Neural cell (in vitro differentiated cells): ENCODE measurements at regions not wholly inside any gene's neighbourhood (a gene's known extent, or its start where the extent isn't known, plus 50 kb on each side); places are given as distances from the start of the nearest gene placed in this dataset.

Experiments
- EP300 ChIP-seq: fragments of 450-650 bp; conservative IDR thresholded peaks from 2 replicates; pipeline ENCODE4 v1.6.1; 2014; ENCODE audit warnings: antibody characterized with exemption, mild to moderate bottlenecking, moderate library complexity; ENCODE audit not compliant: poor library complexity, severe bottlenecking
- EZH2 ChIP-seq: fragments of 200-600, 300-800 bp; shearing (Covaris generic), sonication (generic); IDR thresholded peaks from 2 replicates; pipeline ENCODE4 v1.6.1; 2014; ENCODE audit warnings: antibody characterized with exemption, low read length, borderline replicate concordance, mild to moderate bottlenecking; ENCODE audit not compliant: insufficient read depth, poor library complexity, severe bottlenecking
- POLR2AphosphoS5 ChIP-seq: IDR thresholded peaks from 2 replicates; pipeline ENCODE4 v1.6.1; 2012
- RAD21 ChIP-seq: fragments of 450-650 bp; conservative IDR thresholded peaks from 2 replicates; pipeline ENCODE4 v1.6.1; 2014; ENCODE audit warnings: antibody characterized with exemption, mild to moderate bottlenecking, moderate library complexity
- REST ChIP-seq: IDR thresholded peaks from 2 replicates; pipeline ENCODE4 v1.6.1; 2012; ENCODE audit warnings: borderline replicate concordance
- TAF1 ChIP-seq: IDR thresholded peaks from 2 replicates; pipeline ENCODE4 v1.6.1; 2012; ENCODE audit warnings: low read depth
- TF ChIP-seq, protein P1 (sequence below): fragments of 450-650 bp; IDR thresholded peaks from 2 replicates; pipeline ENCODE4 v1.5.1; 2014; ENCODE audit warnings: antibody characterized with exemption, mild to moderate bottlenecking, moderate library complexity; ENCODE audit not compliant: poor library complexity, severe bottlenecking

DNA sequence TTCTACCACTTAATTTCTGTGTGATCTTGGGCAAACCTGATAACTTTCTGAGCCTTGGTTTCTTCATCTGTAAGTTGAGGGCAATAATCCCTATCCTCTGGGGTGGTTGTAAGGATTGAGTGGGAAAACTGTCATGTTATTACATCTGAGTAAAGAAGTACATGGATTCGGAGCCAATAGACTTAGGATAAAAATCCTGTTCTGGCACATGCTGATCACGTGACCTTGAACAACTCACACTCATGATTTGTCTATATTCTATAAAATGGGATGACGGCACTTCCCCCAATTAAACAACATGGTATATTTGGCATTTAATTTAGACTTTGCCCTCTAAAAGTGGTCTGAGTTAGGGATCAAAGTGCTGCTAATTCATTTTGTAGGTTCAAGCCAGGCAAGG, 315.5 kb downstream of the PLPP3 start:
- TF ChIP-seq, protein P1, sequence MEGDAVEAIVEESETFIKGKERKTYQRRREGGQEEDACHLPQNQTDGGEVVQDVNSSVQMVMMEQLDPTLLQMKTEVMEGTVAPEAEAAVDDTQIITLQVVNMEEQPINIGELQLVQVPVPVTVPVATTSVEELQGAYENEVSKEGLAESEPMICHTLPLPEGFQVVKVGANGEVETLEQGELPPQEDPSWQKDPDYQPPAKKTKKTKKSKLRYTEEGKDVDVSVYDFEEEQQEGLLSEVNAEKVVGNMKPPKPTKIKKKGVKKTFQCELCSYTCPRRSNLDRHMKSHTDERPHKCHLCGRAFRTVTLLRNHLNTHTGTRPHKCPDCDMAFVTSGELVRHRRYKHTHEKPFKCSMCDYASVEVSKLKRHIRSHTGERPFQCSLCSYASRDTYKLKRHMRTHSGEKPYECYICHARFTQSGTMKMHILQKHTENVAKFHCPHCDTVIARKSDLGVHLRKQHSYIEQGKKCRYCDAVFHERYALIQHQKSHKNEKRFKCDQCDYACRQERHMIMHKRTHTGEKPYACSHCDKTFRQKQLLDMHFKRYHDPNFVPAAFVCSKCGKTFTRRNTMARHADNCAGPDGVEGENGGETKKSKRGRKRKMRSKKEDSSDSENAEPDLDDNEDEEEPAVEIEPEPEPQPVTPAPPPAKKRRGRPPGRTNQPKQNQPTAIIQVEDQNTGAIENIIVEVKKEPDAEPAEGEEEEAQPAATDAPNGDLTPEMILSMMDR, result no peak
- TF ChIP-seq POLR2AphosphoS5 (no peak), EP300 (no peak), REST (no peak), EZH2 (no peak), RAD21 (no peak), TAF1 (no peak)
